ENCODE measurements at regions not wholly inside any gene's neighbourhood (a gene's known extent, or its start where the extent isn't known, plus 50 kb on each side); places are given as distances from the start of the nearest gene placed in this dataset.

- no peak overlapping the region for H2AFZ ChIP-seq (replicated peaks; ENCODE audit: low read length, poor library complexity)
- H4K8ac ChIP-seq (ENCODE audit: low read depth in 2 of 2, low read length in 2 of 2) = no peak overlapping the region
- no peak overlapping the region for H3K23ac ChIP-seq (ENCODE audit: low read depth, low read length)
- H3K4ac ChIP-seq (ENCODE audit: low read depth, low read length) = no peak overlapping the region
- no peak overlapping the region for H2AK9ac ChIP-seq (replicated peaks; ENCODE audit: low read depth, low read length, poor library complexity)
- H3K4me1 ChIP-seq (ENCODE audit: control insufficient read depth, insufficient read depth, low read length) = no peaks in the 10 kb centered on the region
- no peak overlapping the region for H3K4me3 ChIP-seq (ENCODE audit: insufficient read depth, low read depth, low read length)
- POLR2A ChIA-PET (ENCODE audit: unreplicated experiment) = no interaction called here
- BruUV-seq (replicated peaks) = no TSS peak
- H3K36me3 ChIP-seq (ENCODE audit: control insufficient read depth, insufficient read depth, low read length) = no peaks in the 10 kb centered on the region
- H4K5ac ChIP-seq (ENCODE audit: low read depth, low read length) = no peak overlapping the region
- H4K20me1 ChIP-seq (ENCODE audit: insufficient read depth, low read length) = no peaks in the 10 kb centered on the region
- no peaks in the 10 kb centered on the region for H3K9me3 ChIP-seq (ENCODE audit: control insufficient read depth, insufficient read depth, low read length)
- no peak overlapping the region for H2BK20ac ChIP-seq (ENCODE audit: low read depth, low read length)
- H3K27ac ChIP-seq (ENCODE audit: insufficient read depth, low read length) = no peak overlapping the region
- H2BK120ac ChIP-seq (ENCODE audit: low read depth, low read length) = no peak overlapping the region
- no peak overlapping the region for H2BK5ac ChIP-seq (ENCODE audit: low read depth, low read length, poor library complexity, severe bottlenecking)
- no peak overlapping the region for H2BK15ac ChIP-seq (ENCODE audit: low read depth, low read length)
- 80% methylated on average over 4 of the region's 18 CpGs; no CpG with 5 or more reads in 1 of the 2 experiments for WGBS, 2 experiments (ENCODE audit: extremely low coverage in 2 of 2, insufficient read length in 1 of 2)
- ATAC-seq (ENCODE audit: low read depth) = no peak
- no peak overlapping the region for H3K18ac ChIP-seq (ENCODE audit: low read depth, low read length)
- CTCF ChIA-PET = no interaction called here
- intact Hi-C loops (cut with micrococcal nuclease) = no loop called here
- TF ChIP-seq CEBPB (IDR thresholded peaks at IDR 0.05; ENCODE audit: low read depth, low read length) (no peak), ELK1 (IDR thresholded peaks at IDR 0.05; ENCODE audit: borderline replicate concordance, low read depth, low read length) (no peak), RCOR1 (IDR thresholded peaks at IDR 0.05; ENCODE audit: insufficient replicate concordance, low read length) (no peak), CHD1 (IDR thresholded peaks at IDR 0.05; ENCODE audit: low read depth, low read length) (no peak), FOS (IDR thresholded peaks at IDR 0.05; ENCODE audit: low read depth, low read length) (no peak), POLR2A (IDR thresholded peaks at IDR 0.05; ENCODE audit: low read depth, low read length) (no peak), USF2 (IDR thresholded peaks at IDR 0.05; ENCODE audit: low read depth, low read length) (no peak), MAFK (IDR thresholded peaks at IDR 0.05; ENCODE audit: low read depth, low read length) (no peak), RFX5 (IDR thresholded peaks at IDR 0.05; ENCODE audit: low read depth, low read length) (no peak), RAD21 (IDR thresholded peaks at IDR 0.05; ENCODE audit: low read length) (no peak), SMC3 (IDR thresholded peaks at IDR 0.05; ENCODE audit: low read depth, low read length) (no peak), MAZ (IDR thresholded peaks at IDR 0.05; ENCODE audit: borderline replicate concordance, low read depth, low read length) (no peak)
- H3K9me1 ChIP-seq (ENCODE audit: insufficient read depth, low read length) = no peaks in the 10 kb centered on the region
- in situ Hi-C loops (cut with MboI; ENCODE audit: low sequenced_read_pairs) = no loop called here
- no peak overlapping the region for H4K91ac ChIP-seq (ENCODE audit: insufficient read depth, low read depth, low read length)
- no peak overlapping the region for H3K14ac ChIP-seq (replicated peaks; ENCODE audit: low read depth, low read length)
- H3K4me2 ChIP-seq (ENCODE audit: low read depth, low read length) = no peak overlapping the region
- H3K9ac ChIP-seq (ENCODE audit: low read depth, low read length) = no peak overlapping the region
- H3K56ac ChIP-seq (ENCODE audit: extremely low read depth, insufficient read depth, low read length) = no peak overlapping the region
- dilution Hi-C loops (cut with HindIII; ENCODE audit: low sequenced_read_pairs, unreplicated experiment) = no loop called here
- DNase-seq = no peak
- H3K27me3 ChIP-seq (ENCODE audit: control insufficient read depth, insufficient read depth, low read length) = peaks cover 2% of the 10 kb centered on the region; the same call in 1 of the 2 replicates
- no peak overlapping the region for H2AK5ac ChIP-seq (ENCODE audit: low read depth, low read length)
- no peaks in the 10 kb centered on the region for H3K79me1 ChIP-seq (ENCODE audit: low read depth in 1 of 2, low read length in 2 of 2)
These were observed 79.7 kb upstream of the FBRSL1 start for GRCh38 chr12:132410296-132410625.

Measured in IMR-90 (cell line).